Forelimb muscle (tissue), 1 donor: ENCODE measurements at regions not wholly inside any gene's neighbourhood (a gene's known extent, or its start where the extent isn't known, plus 50 kb on each side); places are given as distances from the start of the nearest gene placed in this dataset.

Experiments
- DNase-seq: peaks from one replicate; pipeline ENCODE4 v3.0.0-alpha.2; 2013; ENCODE audit warnings: low read depth

- DNase-seq = no peak
These were observed 2193.1 kb downstream of the PCDH9 start for GRCh38 chr13:65036999-65037398.

- no peak for DNase-seq
These were observed 2194.8 kb downstream of the PCDH9 start for GRCh38 chr13:65035302-65035701.

DNA sequence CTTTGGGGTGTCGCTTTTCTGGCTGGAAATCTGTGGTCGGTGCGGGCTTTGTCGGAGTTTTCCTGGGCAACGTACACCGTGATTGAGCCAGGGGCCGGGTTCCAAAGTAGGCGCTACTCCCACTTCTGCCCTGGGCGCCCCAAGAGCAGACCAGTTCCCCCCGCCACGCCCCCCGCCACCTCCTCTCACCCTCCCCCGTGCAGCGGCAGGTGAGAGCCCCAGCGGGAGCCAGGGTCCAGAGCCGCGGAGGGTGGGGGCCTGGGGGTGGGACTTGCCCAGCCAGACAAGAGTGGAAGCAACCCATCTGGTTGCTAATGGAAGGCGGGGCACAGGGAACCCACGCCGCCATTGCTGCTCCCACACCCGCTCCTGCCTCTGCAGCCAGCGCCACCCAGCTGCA, 2195.9 kb downstream of the PCDH9 start:
- DNase-seq = no peak

GRCh38 chr13:65032825-65033224, 2197.3 kb downstream of the PCDH9 start:
- DNase-seq = no peak

DNA sequence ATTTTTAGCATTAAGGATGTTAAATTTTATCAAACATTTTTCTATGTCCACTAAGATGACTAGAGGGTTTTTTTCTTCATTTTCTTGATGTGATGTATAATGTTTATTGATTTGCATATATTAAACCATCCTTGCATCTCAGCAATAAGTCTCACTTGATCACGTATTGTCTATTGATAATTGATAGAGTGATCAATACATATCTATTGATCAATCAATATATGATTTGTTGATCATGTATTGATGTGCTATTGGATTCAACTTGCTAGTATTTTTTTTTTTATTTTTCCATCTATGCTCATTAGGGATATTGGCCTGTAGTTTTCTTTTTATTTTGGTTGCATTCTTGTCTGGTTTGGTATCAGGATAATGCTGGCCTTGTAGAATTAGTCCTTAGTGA, 2202.0 kb downstream of the PCDH9 start:
- DNase-seq = no peak

GRCh38 chr13:65026505-65026904, 2203.6 kb downstream of the PCDH9 start:
- DNase-seq = no peak

GRCh38 chr13:65011378-65011777, 2218.8 kb downstream of the PCDH9 start:
- no peak for DNase-seq

GRCh38 chr13:64997438-64997837, 2232.7 kb downstream of the PCDH9 start:
- no peak for DNase-seq

- no peak for DNase-seq
These were observed 2236.5 kb downstream of the PCDH9 start for GRCh38 chr13:64993514-64994164.

- no peak for DNase-seq
These were observed 2237.8 kb downstream of the PCDH9 start for GRCh38 chr13:64992314-64992713.

- no peak for DNase-seq
These were observed 2245.1 kb downstream of the PCDH9 start for GRCh38 chr13:64985075-64985474.

DNA sequence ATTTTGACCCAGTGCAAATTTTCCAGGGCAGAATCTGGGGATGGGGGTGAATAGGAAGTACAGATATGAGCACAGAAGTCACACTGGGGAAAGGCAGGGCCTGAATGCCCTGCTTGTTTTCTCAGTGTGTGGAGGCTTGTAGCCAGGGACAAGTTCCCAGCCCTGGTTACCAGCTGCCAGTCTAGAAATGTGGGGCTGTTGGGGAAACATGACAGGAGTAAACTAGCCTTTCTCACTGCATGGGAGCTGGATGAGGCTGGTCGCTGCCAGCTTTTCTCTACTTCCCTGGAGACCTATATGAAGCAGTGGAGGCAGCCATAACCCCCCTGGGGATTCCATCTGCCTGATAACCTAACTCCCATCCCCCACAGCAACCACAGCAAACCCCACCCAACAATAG, 2267.7 kb downstream of the PCDH9 start:
- no peak for DNase-seq

DNA sequence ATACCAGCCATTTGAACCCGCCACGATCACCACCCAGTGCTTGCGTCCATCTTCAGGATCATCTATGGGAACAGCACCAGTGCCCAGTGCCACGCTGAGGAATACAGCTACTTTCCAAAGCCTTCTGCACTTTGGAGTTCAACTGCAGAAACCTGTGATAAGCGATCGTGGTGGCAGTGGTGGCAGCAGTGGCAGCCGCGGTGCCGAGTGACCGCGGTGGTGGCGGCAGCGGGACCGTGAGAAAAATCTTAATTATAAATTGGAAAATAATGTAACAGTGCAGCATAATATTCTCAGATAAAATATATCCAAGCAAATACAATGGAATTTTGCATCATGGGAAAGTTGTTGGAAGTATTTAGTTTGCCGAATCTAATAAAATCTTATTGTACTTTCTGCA, 2270.9 kb downstream of the PCDH9 start:
- no peak for DNase-seq

GRCh38 chr13:64958106-64958505, 2272.0 kb downstream of the PCDH9 start:
- no peak for DNase-seq

- DNase-seq = no peak
These were observed 2291.5 kb downstream of the PCDH9 start for GRCh38 chr13:64938660-64939059.

DNA sequence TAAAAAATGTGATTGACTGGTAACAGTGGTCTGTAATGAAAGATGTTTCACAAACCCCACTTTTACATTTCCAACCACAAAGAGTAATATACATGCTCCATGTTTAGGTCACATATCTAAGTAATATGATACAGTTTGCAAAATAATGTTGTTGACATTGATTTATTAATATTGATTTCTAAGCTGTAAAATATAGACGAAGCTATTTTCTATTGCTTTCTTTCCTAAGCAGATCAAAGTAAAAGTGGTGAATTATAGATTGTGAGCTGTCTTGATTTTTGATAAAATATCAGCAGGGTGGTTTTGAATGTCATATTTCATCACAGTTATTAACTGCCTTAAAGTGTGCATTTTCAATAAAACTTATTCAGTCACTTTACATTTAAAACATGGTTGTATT, 2292.8 kb downstream of the PCDH9 start:
- DNase-seq = no peak

DNA sequence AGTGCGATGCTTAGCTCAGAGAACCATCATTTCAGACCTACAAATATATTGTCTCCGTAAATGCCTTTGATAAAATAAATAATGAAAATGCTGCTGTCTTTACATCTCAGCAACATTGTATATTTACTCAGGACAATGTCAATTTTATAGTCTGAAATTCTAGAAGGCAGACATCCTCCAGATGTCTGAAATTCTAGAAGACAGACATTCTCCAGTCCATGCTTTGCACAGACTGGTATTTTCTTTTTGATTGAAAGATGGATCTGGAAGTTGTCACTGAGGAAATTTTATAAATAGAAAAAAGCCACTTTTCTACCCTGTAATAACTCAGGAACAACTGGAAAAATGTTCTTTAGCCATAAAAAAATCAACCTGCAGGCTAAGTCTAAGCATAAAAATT, 2293.3 kb downstream of the PCDH9 start:
- DNase-seq = no peak

DNA sequence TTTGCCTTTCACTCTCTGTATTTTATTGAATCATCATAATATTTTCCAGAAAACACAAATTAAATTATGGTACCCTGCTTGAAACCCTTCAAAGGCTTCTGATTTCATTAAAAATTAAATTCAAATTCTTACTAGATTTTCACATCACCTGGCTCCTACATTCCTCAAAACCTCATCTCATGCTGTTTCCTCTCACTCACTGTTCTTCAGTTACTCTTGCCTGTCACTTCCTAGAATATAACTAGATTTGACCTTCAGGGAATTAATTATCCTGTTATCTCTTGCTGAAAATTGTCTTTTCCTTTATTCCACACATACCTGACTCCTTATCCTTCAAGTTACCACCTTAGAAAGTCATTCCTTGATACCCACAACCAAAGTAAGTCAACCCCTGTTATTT, 2294.7 kb downstream of the PCDH9 start:
- no peak for DNase-seq

DNA sequence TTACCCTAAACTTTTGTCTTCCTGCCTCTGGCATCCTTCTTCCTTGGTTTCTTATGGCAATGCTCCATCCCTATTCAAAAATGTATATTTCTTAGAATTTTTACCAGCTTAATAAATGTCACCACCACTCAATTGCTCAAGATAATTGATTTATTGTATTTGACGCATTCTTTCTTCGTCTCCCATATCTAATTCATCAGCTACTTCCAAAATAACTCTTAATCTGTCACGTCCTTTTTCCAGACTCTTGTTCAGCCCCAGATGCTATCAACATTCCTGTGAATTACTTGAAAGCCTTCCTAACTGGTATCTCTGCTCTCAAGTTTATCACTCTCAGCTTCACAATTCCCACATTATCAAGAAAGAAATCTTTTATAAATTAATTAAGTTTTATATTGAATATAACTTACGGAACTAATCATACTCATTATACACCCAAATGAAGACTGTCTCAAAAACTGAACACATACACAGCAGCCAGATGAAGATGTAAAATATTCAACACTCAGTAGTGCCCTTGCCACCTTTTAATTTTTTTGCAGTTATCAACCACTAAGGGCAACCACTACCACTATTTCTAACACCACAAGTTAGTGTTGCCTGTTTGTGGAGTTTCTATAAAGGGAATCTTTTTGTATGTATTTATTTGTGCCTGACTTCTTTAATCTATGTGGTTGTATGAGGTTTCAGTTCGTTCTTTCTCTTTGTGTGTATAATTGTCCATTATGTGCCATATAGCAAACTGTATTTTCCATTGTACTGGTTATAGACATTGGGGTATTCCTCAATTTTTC, 2295.4 kb downstream of the PCDH9 start:
- DNase-seq = no peak

GRCh38 chr13:64930636-64931035, 2299.5 kb downstream of the PCDH9 start:
- no peak for DNase-seq

DNA sequence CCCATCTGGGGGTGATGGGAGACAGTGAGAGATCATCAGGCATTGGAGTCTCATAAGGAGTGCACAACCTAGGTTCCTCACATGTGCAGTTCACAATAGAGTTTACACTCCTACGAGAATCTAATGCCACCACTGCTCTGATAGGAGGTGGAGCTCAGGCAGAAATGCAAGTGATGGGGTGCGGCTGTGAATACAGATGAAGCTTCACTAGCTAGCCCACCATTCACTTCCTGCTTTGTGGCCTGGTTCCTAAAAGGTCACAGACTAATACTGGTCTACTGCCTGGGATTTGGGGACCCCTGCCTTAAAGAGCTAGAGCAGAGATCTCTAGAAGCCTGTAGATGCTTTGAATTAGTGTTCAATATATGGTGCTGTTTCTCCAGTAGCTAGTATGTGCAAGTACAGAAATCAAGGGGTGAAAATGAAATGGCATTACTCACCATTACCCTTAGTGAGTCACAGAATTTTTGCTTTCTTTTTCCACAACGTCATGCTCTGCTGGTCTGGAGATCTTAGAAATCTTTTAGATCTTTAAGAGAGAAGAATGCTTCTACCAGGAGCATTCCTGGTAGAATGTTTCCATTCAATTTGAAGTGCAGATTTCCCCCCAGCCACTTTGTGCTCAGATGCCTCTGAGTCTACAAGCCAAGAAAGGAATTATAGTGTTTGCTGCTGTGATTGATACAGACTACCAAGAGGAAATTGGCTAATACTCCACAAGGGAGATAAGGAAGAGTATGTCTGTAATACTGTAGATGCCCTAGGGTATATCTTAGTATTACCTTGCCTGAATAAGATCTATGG, 2301.2 kb downstream of the PCDH9 start:
- no peak for DNase-seq

- no peak for DNase-seq
These were observed 2304.4 kb downstream of the PCDH9 start for GRCh38 chr13:64925727-64926126.

DNA sequence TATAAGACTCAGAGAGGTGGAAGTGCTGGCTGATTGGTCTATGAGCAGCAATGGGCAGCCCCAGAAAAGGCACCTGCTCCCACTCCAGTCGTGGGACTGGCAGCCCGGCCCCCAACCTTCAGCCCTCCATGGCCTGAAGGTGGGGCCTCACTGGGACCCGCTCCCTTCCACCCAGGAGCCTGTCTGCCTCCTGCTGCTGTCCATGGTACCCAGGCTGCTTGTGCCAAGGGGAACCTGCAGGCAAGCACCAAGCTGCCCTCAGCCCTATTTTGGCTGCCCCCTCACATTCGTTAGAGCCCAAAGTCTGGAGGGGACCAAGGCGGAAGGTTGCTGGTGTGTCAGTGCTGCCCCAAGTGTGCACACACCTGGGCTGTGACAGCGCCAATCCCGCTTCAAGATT, 2304.9 kb downstream of the PCDH9 start:
- DNase-seq = no peak
